ENCODE measurements at regions not wholly inside any gene's neighbourhood (a gene's known extent, or its start where the extent isn't known, plus 50 kb on each side); places are given as distances from the start of the nearest gene placed in this dataset.

GRCh38 chr1:30310966-30311742 lies 412.2 kb downstream of the MATN1 start:
- no peak for DNase-seq

DNA sequence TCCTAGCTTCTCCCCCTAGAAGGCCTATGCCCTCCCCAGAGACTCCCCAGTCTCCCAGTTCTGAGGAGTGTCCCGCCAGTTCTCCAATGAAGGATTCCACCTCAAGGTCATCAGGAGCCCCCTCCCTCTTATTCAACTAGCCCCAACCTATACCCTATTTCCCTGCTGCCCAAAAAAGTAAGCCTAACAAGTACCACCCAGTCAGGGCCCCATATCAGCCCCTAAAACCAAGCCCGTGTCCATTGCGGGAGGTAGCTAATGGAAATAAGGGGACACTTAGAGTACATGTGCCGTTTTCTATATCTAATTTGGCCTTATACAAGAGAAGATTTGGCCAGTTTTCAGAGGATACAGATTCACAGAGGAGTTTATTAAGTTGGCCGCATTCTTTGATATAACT lies 416.2 kb downstream of the MATN1 start:
- DNase-seq: no peak

- no peak for DNase-seq
Measured at GRCh38 chr1:30305519-30305918, 417.9 kb downstream of the MATN1 start.

DNA sequence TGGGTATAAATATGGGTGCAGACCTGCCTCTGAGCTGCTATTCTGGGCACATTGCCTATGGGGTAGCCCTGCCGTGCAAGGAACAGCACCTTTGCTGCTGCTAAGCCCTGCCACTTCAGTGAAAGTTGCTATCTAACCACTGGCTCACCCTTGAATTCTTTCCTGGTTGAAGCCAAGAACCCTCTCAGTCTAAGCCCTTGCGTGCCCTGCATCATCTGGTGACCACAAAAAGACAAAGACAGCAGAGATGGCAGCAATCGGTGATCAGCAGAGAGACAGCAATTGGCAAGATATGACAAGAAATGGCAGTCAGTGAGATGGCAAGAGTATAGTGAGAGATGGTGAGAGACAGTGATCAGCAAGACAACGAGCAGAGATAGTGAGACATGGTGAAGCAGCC lies 418.3 kb downstream of the MATN1 start:
- DNase-seq: no peak

DNA sequence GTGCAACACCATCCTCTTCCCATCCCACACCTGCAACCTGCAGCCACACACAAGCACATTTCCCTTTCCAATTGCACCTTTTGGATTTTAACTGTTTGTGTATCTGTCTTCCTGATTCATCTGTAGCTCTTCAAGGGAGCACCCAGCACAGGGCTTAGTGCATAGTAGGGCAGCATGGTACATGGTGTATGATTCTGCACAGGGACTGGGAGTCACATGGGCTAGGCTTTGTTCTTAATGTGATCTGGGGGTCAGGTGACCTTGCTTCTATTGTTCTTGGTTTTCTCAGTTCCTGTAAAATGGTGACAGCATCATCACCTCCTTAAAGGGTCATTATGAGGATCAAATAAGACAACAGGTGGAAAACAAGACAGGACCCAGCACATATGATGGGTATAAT lies 419.3 kb downstream of the MATN1 start:
- no peak for DNase-seq

DNA sequence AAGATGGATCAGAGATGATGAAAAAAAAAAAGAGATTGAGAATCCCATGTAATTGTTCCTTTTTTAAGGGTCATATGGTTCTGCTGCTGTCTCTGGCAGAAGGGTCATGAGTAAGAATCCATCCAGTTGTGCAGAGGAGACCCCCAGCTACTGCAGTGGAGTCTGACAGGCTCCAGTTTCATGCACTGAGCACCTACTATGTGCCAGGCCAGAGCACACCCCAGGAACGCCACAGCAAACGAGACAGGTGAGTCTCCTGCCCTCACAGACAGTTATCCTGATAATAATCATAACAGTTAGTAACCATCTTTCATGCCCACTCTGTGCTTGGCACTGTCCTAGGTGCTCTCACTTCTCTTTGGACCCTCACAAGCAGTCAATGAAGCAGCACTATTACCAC lies 420.0 kb downstream of the MATN1 start:
- no peak for DNase-seq

GRCh38 chr1:30302858-30303257 lies 420.5 kb downstream of the MATN1 start:
- no peak for DNase-seq

DNA sequence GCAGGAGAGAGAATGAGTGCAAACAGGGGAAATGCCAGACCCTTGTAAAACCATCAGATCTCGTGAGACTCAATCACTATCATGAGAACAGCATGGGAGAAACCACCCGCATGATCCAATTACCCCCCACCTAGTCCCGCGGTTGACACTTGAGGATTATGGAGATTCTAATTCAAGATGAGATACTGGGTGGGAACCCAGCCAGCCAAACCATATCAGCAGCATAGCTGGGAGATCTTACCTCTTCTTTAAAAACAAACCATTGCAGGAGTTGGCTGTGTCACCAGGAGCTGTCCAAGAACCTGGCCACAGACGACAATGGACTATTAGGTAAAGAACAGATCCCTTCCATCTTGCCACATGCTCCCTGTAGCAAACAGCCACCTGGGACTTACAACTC lies 422.7 kb downstream of the MATN1 start:
- DNase-seq: no peak

DNA sequence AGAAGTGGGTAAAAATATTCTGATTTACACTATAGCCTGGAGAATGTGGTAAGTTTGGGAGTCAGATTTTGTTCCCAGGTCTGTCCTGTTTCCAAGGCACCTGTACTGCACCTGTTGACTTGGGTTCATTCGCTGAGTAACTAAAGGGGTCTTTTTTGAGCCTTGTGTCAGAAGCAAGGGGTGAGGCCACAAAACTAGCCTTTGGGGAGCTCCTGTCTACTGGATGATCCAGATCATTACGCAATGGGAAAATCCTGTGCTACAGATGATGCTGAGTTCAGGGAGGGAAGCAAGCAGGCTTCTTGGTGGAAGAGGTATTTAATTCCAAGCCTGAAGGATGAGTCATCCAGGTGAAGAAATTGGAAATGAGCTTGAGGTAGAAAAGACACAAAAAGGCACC lies 424.0 kb downstream of the MATN1 start:
- DNase-seq: no peak

DNA sequence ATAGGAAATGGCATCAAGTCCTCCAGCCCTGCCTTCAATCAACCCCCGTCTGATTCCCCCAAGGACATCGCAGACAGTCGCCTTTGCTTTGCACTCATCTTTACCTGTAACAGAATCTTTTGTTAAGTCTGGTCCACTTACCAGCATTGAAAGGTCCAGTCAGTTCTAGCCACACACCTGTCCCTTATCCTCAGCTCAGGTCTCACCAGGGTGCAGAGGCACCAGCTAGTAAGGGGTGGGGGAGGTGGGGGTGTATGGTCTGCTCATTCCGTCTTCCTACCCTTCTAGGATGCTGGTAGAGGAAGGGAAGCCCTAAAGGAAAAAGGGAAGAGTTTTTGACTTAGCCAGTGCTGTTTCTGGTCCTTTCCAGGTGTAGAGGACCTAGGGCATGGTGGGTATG lies 427.7 kb downstream of the MATN1 start:
- no peak for DNase-seq

- no peak for DNase-seq
Measured at GRCh38 chr1:30295266-30295665, 428.1 kb downstream of the MATN1 start.

DNA sequence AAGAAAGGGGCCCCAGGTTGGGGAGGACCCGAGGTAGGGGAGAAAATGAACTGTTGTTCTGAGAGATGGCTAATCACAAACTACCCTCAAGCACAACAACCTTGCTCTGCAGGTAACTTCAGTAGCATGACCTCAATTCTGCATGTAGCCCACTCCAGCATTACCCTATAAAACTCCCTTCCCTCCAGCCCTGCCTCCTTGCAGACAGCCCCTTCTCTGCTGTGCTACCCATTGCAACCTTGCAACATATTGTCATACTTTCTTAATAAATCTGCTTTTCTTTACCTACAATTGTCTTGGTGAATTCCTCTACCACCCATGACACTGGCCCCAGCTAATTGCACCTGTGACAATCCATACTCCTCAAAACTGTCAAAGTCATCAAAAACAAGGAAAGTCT lies 428.9 kb downstream of the MATN1 start:
- DNase-seq: no peak

- no peak for DNase-seq
Measured at GRCh38 chr1:30292451-30292850, 430.9 kb downstream of the MATN1 start.

- DNase-seq: no peak
Measured at GRCh38 chr1:30291526-30291925, 431.9 kb downstream of the MATN1 start.

GRCh38 chr1:30290581-30290980 lies 432.8 kb downstream of the MATN1 start:
- DNase-seq: no peak

DNA sequence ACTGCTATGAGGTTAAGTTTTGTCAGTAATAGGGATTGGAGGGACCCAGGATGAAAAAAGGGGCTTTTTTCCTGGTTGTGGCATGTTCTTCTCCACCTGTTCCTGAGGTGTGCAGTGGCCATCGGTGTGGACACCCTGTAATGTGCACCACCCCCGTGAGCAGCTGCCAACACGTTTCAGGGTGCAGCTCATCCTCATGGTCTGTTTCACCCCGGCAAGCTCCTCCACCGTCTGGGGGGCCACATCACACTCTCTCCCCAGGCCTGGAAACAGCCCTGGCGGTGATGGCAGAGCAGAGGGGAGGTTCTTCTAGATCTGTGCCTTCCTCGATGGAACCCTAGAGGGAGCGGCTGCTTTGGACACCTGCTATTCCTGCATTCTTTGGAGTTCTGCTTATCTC lies 435.4 kb downstream of the MATN1 start:
- no peak for DNase-seq

GRCh38 chr1:30286988-30287839 lies 436.2 kb downstream of the MATN1 start:
- DNase-seq: no peak

- DNase-seq: no peak
Measured at GRCh38 chr1:30286241-30286987, 437.0 kb downstream of the MATN1 start.

DNA sequence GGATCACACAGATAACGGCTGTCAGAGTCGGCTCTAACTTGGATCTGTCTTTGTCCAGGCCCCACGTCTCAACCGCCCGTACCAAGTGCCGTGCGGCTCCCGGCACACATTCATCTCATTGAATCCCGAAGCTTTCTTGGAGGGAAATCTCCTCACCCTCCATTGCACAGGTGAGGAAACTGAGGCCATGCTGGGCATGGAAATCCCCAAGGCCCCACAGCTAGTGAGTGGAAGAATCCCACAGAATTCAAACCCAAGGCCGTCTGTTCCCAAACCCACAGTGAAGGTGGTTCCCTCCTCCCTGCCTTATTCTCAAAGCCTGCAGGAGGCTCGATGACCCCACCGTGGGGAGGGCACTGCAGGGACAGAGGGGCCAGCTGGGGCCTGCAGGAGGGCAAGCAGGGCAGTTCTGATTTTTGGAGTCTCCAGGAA lies 437.9 kb downstream of the MATN1 start:
- DNase-seq: no peak

GRCh38 chr1:30284728-30285475 lies 438.5 kb downstream of the MATN1 start:
- DNase-seq: no peak

DNA sequence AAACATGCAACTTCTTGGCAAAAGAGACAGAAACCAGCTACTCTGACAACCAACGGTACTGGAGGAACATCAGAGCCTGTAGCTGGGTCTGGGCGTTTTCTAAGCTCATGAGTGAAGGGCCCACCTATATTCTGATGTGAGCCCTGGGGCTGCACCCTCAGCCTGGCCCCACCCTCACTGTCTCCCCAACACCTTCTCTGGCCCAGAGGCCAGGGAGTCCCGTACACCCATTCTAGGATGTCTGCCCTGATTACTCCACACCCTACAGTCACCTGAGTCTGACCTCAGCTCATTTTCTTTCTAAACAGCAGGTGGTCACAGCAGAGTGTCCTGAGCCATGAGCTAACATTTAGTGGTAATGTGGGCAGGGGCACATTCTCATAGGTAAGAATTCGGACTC lies 439.2 kb downstream of the MATN1 start:
- DNase-seq: no peak

- DNase-seq: no peak
Measured at GRCh38 chr1:30283199-30283962, 440.0 kb downstream of the MATN1 start.
